OCI-LY7 (cell line): ENCODE measurements at regions not wholly inside any gene's neighbourhood (a gene's known extent, or its start where the extent isn't known, plus 50 kb on each side); places are given as distances from the start of the nearest gene placed in this dataset.

ENCODE experiments used
- EZH2phosphoT487 ChIP-seq: fragments of 200-600 bp; sonication (generic); IDR thresholded peaks from 2 replicates; pipeline ENCODE4 v1.6.1; 2018; ENCODE audit warnings: low read depth, borderline replicate concordance, mild to moderate bottlenecking, mixed run types, antibody characterized with exemption, low read length, moderate library complexity, mixed read lengths
- TF ChIP-seq, protein P1 (sequence below): fragments of 200-600 bp; sonication (generic); conservative IDR thresholded peaks from 2 replicates; pipeline ENCODE4 v1.5.1; 2014; ENCODE audit warnings: mild to moderate bottlenecking, antibody characterized with exemption, low read length, moderate library complexity, mixed read lengths

DNA sequence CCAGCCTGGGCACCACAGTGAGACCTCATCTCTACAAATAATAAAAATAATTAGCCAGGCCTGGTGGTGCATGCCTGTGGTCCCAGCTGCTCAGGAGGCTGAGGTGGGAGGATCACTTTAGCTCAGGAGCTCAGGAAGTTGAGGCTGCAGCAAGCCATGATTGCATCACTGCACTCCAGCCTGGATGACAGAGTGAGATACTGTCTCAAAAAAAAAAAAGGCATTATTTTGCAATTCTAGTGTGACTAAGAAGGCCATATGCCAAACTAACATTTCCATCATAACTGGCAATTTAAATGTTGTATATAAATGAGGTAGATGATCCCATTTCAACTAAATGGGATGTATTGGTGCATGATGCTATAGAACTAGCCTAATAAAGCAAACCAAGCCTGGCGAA is 632.8 kb upstream of the KLF12 start:
- TF ChIP-seq, protein P1, sequence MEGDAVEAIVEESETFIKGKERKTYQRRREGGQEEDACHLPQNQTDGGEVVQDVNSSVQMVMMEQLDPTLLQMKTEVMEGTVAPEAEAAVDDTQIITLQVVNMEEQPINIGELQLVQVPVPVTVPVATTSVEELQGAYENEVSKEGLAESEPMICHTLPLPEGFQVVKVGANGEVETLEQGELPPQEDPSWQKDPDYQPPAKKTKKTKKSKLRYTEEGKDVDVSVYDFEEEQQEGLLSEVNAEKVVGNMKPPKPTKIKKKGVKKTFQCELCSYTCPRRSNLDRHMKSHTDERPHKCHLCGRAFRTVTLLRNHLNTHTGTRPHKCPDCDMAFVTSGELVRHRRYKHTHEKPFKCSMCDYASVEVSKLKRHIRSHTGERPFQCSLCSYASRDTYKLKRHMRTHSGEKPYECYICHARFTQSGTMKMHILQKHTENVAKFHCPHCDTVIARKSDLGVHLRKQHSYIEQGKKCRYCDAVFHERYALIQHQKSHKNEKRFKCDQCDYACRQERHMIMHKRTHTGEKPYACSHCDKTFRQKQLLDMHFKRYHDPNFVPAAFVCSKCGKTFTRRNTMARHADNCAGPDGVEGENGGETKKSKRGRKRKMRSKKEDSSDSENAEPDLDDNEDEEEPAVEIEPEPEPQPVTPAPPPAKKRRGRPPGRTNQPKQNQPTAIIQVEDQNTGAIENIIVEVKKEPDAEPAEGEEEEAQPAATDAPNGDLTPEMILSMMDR = no peak
- TF ChIP-seq EZH2phosphoT487 = no peak
